SK-N-SH treated with all-trans-retinoic acid at 6 μM for 48 hours (cell line): ENCODE measurements at regions not wholly inside any gene's neighbourhood (a gene's known extent, or its start where the extent isn't known, plus 50 kb on each side); places are given as distances from the start of the nearest gene placed in this dataset.

Experiments used
- ATAC-seq: fragments of 200-7000 bp; cut with Tn5 transposase; 3 replicates; pipeline ENCODE4 v1.9.1; 2020; ENCODE audit warnings: mild to moderate bottlenecking, moderate library complexity
- ARNTL ChIP-seq: fragments of 450-650 bp; formaldehyde crosslinking; IDR thresholded peaks from 2 replicates; pipeline ENCODE4 v1.5.0; 2020; ENCODE audit warnings: low read depth, mild to moderate bottlenecking, moderate library complexity, borderline replicate concordance
- BACH2 ChIP-seq: fragments of 250-450 bp; sonication (Bioruptor Pico); IDR thresholded peaks from 2 replicates; pipeline ENCODE4 v1.9.0; 2021; ENCODE audit warnings: mild to moderate bottlenecking, borderline replicate concordance
- CREB5 ChIP-seq: fragments of 250-450 bp; sonication (Bioruptor Pico); IDR thresholded peaks from 2 replicates; pipeline ENCODE4 v1.5.1; 2020; ENCODE audit warnings: low read depth, mild to moderate bottlenecking, moderate library complexity
- CSDC2 ChIP-seq: fragments of 250-450 bp; sonication (Bioruptor Pico); IDR thresholded peaks from 2 replicates; pipeline ENCODE4 v1.5.0; 2020; ENCODE audit warnings: mild to moderate bottlenecking, moderate library complexity
- CSRNP3 ChIP-seq: fragments of 250-450 bp; sonication (Bioruptor Pico); IDR thresholded peaks from 2 replicates; pipeline ENCODE4 v1.5.1; 2021; ENCODE audit warnings: mild to moderate bottlenecking, moderate library complexity
- ESRRG ChIP-seq: fragments of 250-450 bp; sonication (Bioruptor Pico); IDR thresholded peaks from 2 replicates; pipeline ENCODE4 v1.6.1; 2021; ENCODE audit warnings: mild to moderate bottlenecking
- GLIS3 ChIP-seq: fragments of 250-450 bp; sonication (Bioruptor Pico); IDR thresholded peaks from 2 replicates; pipeline ENCODE4 v1.5.0; 2020; ENCODE audit warnings: mild to moderate bottlenecking, moderate library complexity
- ISL1 ChIP-seq: fragments of 250-450 bp; sonication (Bioruptor Pico); IDR thresholded peaks from 2 replicates; pipeline ENCODE4 v2.1.2; 2022; ENCODE audit warnings: mild to moderate bottlenecking, moderate library complexity
- OSR1 ChIP-seq: fragments of 250-450 bp; sonication (Bioruptor Pico); IDR thresholded peaks from 2 replicates; pipeline ENCODE4 v1.8.0; 2022; ENCODE audit warnings: moderate library complexity, mild to moderate bottlenecking, inconsistent platforms
- PATZ1 ChIP-seq: fragments of 250-450 bp; sonication (Bioruptor Pico); IDR thresholded peaks from 2 replicates; pipeline ENCODE4 v1.8.0; 2020; ENCODE audit warnings: mild to moderate bottlenecking, moderate library complexity, borderline replicate concordance
- POU6F1 ChIP-seq: fragments of 250-450 bp; sonication (Bioruptor Pico); IDR thresholded peaks from 2 replicates; pipeline ENCODE4 v1.8.0; 2021; ENCODE audit warnings: low read depth, mild to moderate bottlenecking, moderate library complexity, borderline replicate concordance
- PPARA ChIP-seq: fragments of 250-450 bp; sonication (Bioruptor Pico); IDR thresholded peaks from 2 replicates; pipeline ENCODE4 v1.5.0; 2020; ENCODE audit warnings: mild to moderate bottlenecking, borderline replicate concordance
- RARB ChIP-seq: fragments of 250-450 bp; sonication (Bioruptor Pico); IDR thresholded peaks from 2 replicates; pipeline ENCODE4 v1.8.0; 2021; ENCODE audit warnings: mild to moderate bottlenecking, moderate library complexity
- SNAI2 ChIP-seq: fragments of 250-450 bp; sonication (Bioruptor Pico); IDR thresholded peaks from 2 replicates; pipeline ENCODE4 v1.5.0; 2020; ENCODE audit warnings: mild to moderate bottlenecking, moderate library complexity
- TCF4 ChIP-seq: fragments of 250-450 bp; sonication (Bioruptor Pico); IDR thresholded peaks from 2 replicates; pipeline ENCODE4 v1.8.0; 2021; ENCODE audit warnings: mild to moderate bottlenecking, moderate library complexity, borderline replicate concordance
- TOX ChIP-seq: fragments of 250-450 bp; sonication (Bioruptor Pico); IDR thresholded peaks from 2 replicates; pipeline ENCODE4 v1.8.0; 2021; ENCODE audit warnings: mild to moderate bottlenecking, moderate library complexity, borderline replicate concordance
- TSHZ2 ChIP-seq: fragments of 250-450 bp; sonication (Bioruptor Pico); IDR thresholded peaks from 2 replicates; pipeline ENCODE4 v1.5.0; 2020; ENCODE audit warnings: mild to moderate bottlenecking, moderate library complexity
- ZC3H10 ChIP-seq: fragments of 250-450 bp; sonication (Bioruptor Pico); IDR thresholded peaks from 2 replicates; pipeline ENCODE4 v1.5.1; 2021; ENCODE audit warnings: mild to moderate bottlenecking, moderate library complexity
- ZFP3 ChIP-seq: fragments of 250-450 bp; sonication (Bioruptor Pico); IDR thresholded peaks from 2 replicates; pipeline ENCODE4 v1.5.0; 2020; ENCODE audit warnings: mild to moderate bottlenecking, moderate library complexity
- ZFP30 ChIP-seq: fragments of 450-650 bp; formaldehyde crosslinking; IDR thresholded peaks from 2 replicates; pipeline ENCODE4 v1.5.0; 2022; ENCODE audit warnings: mild to moderate bottlenecking, moderate library complexity
- ZNF565 ChIP-seq: fragments of 450-650 bp; formaldehyde crosslinking; conservative IDR thresholded peaks from 2 replicates; pipeline ENCODE4 v1.5.0; 2020; ENCODE audit warnings: low read depth, mild to moderate bottlenecking, moderate library complexity
- ZNF70 ChIP-seq: fragments of 450-650 bp; formaldehyde crosslinking; IDR thresholded peaks from 2 replicates; pipeline ENCODE4 v1.5.0; 2020; ENCODE audit warnings: mild to moderate bottlenecking, moderate library complexity
- ZNF8 ChIP-seq: fragments of 450-650 bp; formaldehyde crosslinking; IDR thresholded peaks from 2 replicates; pipeline ENCODE4 v1.5.0; 2020; ENCODE audit warnings: mild to moderate bottlenecking, moderate library complexity

GRCh38 chr9:87199782-87200181, 252.5 kb upstream of the GAS1 start:
- TF ChIP-seq ESRRG = no peak
- TF ChIP-seq ZNF70 (CRISPR knock-in tag) = no peak
- TF ChIP-seq TOX = no peak
- no peak for TF ChIP-seq SNAI2 (CRISPR knock-in tag)
- no peak for TF ChIP-seq CREB5
- no peak for TF ChIP-seq ZFP3 (CRISPR knock-in tag)
- TF ChIP-seq ZC3H10 (CRISPR knock-in tag) = no peak
- no peak for TF ChIP-seq BACH2 (CRISPR knock-in tag)
- no peak for TF ChIP-seq GLIS3 (CRISPR knock-in tag)
- TF ChIP-seq OSR1 = no peak
- no peak for TF ChIP-seq PPARA (CRISPR knock-in tag)
- TF ChIP-seq CSDC2 (CRISPR knock-in tag) = no peak
- no peak for TF ChIP-seq ZNF565 (CRISPR knock-in tag)
- TF ChIP-seq ZNF8 = no peak
- no peak for TF ChIP-seq PATZ1 (CRISPR knock-in tag)
- no peak for TF ChIP-seq TSHZ2 (CRISPR knock-in tag)
- no peak for TF ChIP-seq ARNTL (CRISPR knock-in tag)
- no peak for ATAC-seq

GRCh38 chr9:87201351-87201751, 254.0 kb upstream of the GAS1 start:
- TF ChIP-seq ARNTL (CRISPR knock-in tag) = no peak
- no peak for TF ChIP-seq RARB (CRISPR knock-in tag)
- TF ChIP-seq GLIS3 (CRISPR knock-in tag) = no peak
- TF ChIP-seq ZNF70 (CRISPR knock-in tag) = no peak
- TF ChIP-seq TCF4 = no peak
- no peak for TF ChIP-seq ZFP30 (CRISPR knock-in tag)
- no peak for TF ChIP-seq POU6F1 (CRISPR knock-in tag)
- TF ChIP-seq PATZ1 (CRISPR knock-in tag) = no peak
- TF ChIP-seq CSRNP3 (CRISPR knock-in tag) = no peak
- TF ChIP-seq ZC3H10 (CRISPR knock-in tag) = no peak
- no peak for TF ChIP-seq BACH2 (CRISPR knock-in tag)
- no peak for TF ChIP-seq ZFP3 (CRISPR knock-in tag)
- no peak for TF ChIP-seq CREB5
- TF ChIP-seq PPARA (CRISPR knock-in tag) = no peak
- no peak for TF ChIP-seq ISL1 (CRISPR knock-in tag)
- no peak for TF ChIP-seq CSDC2 (CRISPR knock-in tag)
- no peak for TF ChIP-seq SNAI2 (CRISPR knock-in tag)
- TF ChIP-seq ZNF8 = no peak
- TF ChIP-seq TOX = no peak
- no peak for TF ChIP-seq TSHZ2 (CRISPR knock-in tag)
- TF ChIP-seq, all 23 proteins: peak for 0
- ATAC-seq = peak; percentile 48
